Epithelial cell of proximal tubule (primary cell): ENCODE measurements at regions not wholly inside any gene's neighbourhood (a gene's known extent, or its start where the extent isn't known, plus 50 kb on each side); places are given as distances from the start of the nearest gene placed in this dataset.
A peak's percentile ranks its signal among the peaks of the same experiment; 100 is the strongest.

Experiments used
- DNase-seq: peaks from one replicate; pipeline ENCODE4 v3.0.0-alpha.2; 2011; ENCODE audit warnings: low read depth
- H3K4me3 ChIP-seq: 2 replicates; pipeline ENCODE4 v1.5.1; 2011; ENCODE audit warnings: low read depth, mild to moderate bottlenecking, low read length
- CTCF ChIP-seq: conservative IDR thresholded peaks from 2 replicates; pipeline ENCODE4 v1.5.1; 2012; ENCODE audit warnings: low read depth, mild to moderate bottlenecking, low read length

GRCh38 chr5:167564275-167564674 is 727.2 kb upstream of the WWC1 start:
- DNase-seq = no peak
- TF ChIP-seq CTCF = no peak
- H3K4me3 ChIP-seq = no peak overlapping the region

- no peak overlapping the region for H3K4me3 ChIP-seq
- TF ChIP-seq CTCF = peak; percentile 57
- no peak for DNase-seq
Measured at GRCh38 chr5:167565189-167565954, 726.1 kb upstream of the WWC1 start.

- no peak overlapping the region for H3K4me3 ChIP-seq
- no peak for TF ChIP-seq CTCF
- no peak for DNase-seq
Measured at GRCh38 chr5:167570431-167570830, 721.0 kb upstream of the WWC1 start.

DNA sequence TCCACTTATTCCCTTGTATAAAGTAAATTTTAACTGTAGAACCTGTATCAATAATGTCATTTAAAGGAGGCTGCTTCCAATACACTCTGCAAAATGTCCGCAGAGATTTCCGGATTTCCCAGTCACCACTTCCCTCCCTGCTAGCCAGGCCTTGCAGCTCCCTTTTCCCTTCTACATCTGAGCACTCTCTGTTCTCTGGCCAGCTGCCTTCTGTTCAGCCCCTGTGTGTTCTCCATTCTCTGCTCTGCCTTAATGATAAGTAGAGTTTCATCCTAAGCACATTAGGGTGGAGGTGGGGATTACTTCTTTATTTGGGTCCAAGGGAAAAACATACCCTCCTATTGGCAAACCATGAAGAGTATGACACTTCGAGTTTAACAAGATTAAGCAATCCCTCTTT is 719.6 kb upstream of the WWC1 start:
- TF ChIP-seq CTCF = no peak

DNA sequence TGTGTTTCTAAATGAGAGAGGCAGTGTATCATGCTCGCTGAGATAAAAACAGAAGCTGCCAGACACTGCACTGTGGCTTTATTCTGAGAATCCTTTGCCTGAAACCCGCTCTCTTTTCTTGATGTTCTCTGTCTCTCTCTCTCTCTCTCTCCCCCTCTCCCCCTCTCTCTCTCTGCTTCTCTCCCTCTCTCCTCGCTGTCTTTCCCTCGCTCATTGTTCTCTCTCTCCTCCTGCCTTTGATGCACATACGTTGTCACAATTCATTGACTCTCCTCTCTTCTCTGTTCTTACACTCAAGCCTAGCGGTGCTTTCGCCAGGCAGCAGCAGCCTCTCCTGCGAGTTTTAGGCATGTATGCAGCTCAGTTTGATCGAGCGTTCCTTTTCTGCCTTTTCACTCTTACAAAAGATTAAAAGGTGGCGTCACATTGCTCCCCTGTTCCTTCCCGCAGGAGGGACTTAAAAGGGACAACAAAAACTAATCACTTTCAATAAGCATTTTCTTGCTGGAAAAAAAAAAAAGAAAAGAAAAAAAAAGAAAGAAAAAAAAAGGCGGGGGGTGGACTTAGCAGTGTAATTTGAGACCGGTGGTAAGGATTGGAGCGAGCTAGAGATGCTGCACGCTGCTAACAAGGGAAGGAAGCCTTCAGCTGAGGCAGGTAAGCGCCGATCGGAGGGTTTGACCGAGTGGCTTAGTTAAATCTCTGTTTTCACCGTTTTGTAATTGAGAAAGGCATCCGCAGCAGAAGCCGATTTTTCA is 717.9 kb upstream of the WWC1 start:
- TF ChIP-seq CTCF = no peak
- H3K4me3 ChIP-seq = peak overlapping the region; percentile 29
- no peak for DNase-seq

More for the DNA sequence above, 719.6 kb upstream of the WWC1 start:
- no peak overlapping the region for H3K4me3 ChIP-seq
- no peak for DNase-seq

- DNase-seq = no peak
- no peak overlapping the region for H3K4me3 ChIP-seq
- TF ChIP-seq CTCF = no peak
Measured at GRCh38 chr5:167574464-167574863, 717.0 kb upstream of the WWC1 start.

GRCh38 chr5:167575330-167575729 is 716.1 kb upstream of the WWC1 start:
- no peak for TF ChIP-seq CTCF
- H3K4me3 ChIP-seq = no peak overlapping the region
- DNase-seq = no peak
